Raji (cell line): ENCODE measurements at regions not wholly inside any gene's neighbourhood (a gene's known extent, or its start where the extent isn't known, plus 50 kb on each side); places are given as distances from the start of the nearest gene placed in this dataset.

Experiments
- POLR2A ChIP-seq: IDR thresholded peaks from 2 replicates; pipeline ENCODE4 v1.6.1; 2011; ENCODE audit warnings: low read depth, low read length, control low read depth; ENCODE audit not compliant: insufficient read depth

- no peak for TF ChIP-seq POLR2A
These were observed 133.6 kb downstream of the UBE2E3 start for GRCh38 chr2:181114021-181114420.

DNA sequence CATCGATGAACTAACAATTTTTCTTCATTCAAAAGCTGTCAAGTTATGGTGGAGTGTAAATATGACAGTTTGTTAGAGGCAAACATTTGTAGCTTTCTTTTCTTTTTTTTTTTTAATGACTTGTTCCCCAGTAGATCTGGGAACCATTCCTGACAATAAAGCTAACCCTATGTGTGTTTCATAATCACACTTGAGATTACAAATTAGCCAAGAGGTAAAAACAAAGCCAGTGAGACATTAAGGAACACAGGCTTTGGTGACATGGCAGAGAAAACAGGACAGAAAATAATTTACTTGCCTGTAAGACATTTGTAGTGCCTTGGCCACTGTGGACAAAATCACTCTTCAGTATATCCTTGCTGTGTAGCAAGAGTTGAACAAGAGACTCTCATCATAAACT, 135.9 kb downstream of the UBE2E3 start:
- TF ChIP-seq POLR2A = no peak

- no peak for TF ChIP-seq POLR2A
These were observed 137.0 kb downstream of the UBE2E3 start for GRCh38 chr2:181117206-181117925.

- TF ChIP-seq POLR2A = no peak
These were observed 140.2 kb downstream of the UBE2E3 start for GRCh38 chr2:181120625-181121024.

GRCh38 chr2:181121996-181122395, 141.6 kb downstream of the UBE2E3 start:
- no peak for TF ChIP-seq POLR2A

- no peak for TF ChIP-seq POLR2A
These were observed 142.2 kb downstream of the UBE2E3 start for GRCh38 chr2:181122601-181123000.

DNA sequence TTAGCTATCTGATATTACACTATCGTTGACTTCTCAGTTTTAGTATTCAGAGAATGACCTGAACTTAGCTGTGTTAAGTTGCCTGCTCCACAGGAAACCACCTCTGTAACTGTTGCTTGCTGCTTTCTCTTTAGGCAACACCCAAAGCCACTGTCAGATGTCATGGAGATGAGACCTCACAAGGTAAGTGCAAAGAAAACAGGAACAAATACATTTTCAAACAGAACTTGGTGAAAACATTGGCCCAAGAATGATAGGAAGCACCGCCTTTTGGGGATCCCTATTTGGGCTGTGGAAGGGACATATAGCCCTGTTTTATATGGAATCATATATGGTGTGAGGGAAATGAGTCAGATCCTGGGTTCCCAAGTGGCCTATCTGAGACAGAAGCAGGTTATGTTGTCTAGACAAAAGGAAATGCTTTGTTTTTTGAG, 143.4 kb downstream of the UBE2E3 start:
- no peak for TF ChIP-seq POLR2A

GRCh38 chr2:181124497-181124896, 144.1 kb downstream of the UBE2E3 start:
- no peak for TF ChIP-seq POLR2A

- TF ChIP-seq POLR2A = no peak
These were observed 145.0 kb downstream of the UBE2E3 start for GRCh38 chr2:181125359-181125758.

GRCh38 chr2:181126311-181126868, 146.0 kb downstream of the UBE2E3 start:
- TF ChIP-seq POLR2A = no peak

DNA sequence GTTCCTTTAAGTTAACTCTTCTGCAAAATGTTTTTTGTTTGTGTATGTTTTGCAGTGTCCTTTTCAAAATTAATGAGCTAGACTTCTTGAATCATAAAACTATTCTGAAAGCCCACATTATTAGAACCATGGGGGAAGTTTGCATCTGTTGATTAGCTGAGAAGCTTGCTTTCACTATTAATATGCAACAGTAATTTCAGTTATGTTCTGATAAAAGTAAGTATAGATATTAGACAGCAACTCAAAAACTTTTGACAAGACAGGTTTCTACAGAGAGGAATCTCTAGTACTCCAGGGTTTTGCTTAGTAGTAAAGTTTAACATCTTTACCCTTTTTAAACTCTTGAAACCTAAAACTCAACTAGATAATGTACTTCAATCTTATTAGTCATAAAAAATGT, 147.8 kb downstream of the UBE2E3 start:
- no peak for TF ChIP-seq POLR2A

- TF ChIP-seq POLR2A = no peak
These were observed 149.1 kb downstream of the UBE2E3 start for GRCh38 chr2:181129364-181130056.

- no peak for TF ChIP-seq POLR2A
These were observed 150.3 kb downstream of the UBE2E3 start for GRCh38 chr2:181130686-181131085.

DNA sequence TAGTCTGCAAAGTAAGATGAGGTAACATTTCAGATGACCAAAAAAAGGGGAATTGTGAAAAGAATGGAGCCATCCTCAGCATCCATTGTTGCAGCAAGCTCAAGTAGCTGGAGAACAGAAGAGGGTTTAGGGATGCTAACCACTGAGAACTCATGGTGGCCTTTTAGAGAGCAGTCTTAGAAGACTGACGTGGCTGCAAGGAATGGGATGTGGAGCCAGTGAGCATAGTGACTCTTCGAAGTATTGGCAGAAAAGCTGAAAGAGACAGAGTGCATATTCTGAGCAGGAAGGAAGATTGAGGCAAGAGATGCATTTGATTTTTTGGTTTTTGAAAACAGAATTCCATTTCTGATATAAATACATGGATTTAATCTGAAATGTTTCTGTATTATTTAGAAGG, 151.2 kb downstream of the UBE2E3 start:
- no peak for TF ChIP-seq POLR2A

DNA sequence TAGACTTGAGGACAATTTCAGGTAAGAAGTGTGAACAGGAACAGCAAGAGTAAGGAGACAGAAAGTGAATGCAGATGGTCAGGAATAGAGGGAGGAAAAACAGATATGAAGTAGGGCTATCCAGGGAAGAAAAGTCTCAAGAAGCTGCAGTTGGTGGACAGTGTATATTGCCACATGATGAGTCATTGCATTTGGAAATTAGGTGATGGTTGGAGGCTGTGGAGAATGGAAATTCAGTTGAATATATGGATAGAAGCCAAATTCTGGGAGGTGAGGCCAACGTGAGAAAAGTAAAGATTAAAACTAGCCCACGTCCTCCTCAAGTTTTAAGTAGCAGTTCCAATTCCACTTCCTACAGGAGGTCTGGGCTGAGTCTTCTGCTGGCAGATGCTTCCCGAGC, 158.4 kb downstream of the UBE2E3 start:
- TF ChIP-seq POLR2A = no peak

DNA sequence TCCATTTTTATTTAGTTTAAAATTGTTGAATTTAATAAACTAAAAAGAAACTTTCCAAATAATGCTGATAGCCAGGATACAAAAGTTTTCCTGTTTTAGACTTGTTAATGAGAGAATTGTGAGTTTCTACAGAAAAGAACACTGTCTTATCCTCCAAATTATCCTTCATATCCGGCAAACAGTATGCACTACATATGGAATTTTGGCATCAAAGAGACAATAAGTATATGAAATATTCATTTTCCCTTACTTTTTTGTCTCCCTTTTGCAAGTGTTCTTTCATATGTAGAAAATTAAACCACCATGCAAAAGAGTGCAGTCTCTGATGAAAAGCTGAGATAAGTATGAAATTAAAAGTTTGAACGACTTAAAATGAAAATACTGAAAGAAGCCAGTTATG, 159.4 kb downstream of the UBE2E3 start:
- TF ChIP-seq POLR2A = no peak
